ENCODE measurements at regions not wholly inside any gene's neighbourhood (a gene's known extent, or its start where the extent isn't known, plus 50 kb on each side); places are given as distances from the start of the nearest gene placed in this dataset.
A peak's percentile ranks its signal among the peaks of the same experiment; 100 is the strongest.

GRCh38 chr15:95944193-95944592, 386.3 kb upstream of the NR2F2 start:
- DNase-seq, result no peak

GRCh38 chr15:95944661-95945255, 385.7 kb upstream of the NR2F2 start:
- DNase-seq, result no peak

- no peak for DNase-seq
These were observed 384.3 kb upstream of the NR2F2 start for GRCh38 chr15:95946241-95946640.

- DNase-seq, result no peak
These were observed 383.6 kb upstream of the NR2F2 start for GRCh38 chr15:95946926-95947325.

- DNase-seq, result no peak
These were observed 382.1 kb upstream of the NR2F2 start for GRCh38 chr15:95948411-95948810.

GRCh38 chr15:95953032-95953431, 377.5 kb upstream of the NR2F2 start:
- no peak for DNase-seq

GRCh38 chr15:95957861-95958260, 372.6 kb upstream of the NR2F2 start:
- peak; percentile 55 for DNase-seq

- DNase-seq, result no peak
These were observed 372.1 kb upstream of the NR2F2 start for GRCh38 chr15:95958382-95958781.

GRCh38 chr15:95968856-95969255, 361.6 kb upstream of the NR2F2 start:
- DNase-seq, result no peak

- no peak for DNase-seq
These were observed 360.2 kb upstream of the NR2F2 start for GRCh38 chr15:95970326-95970725.

- DNase-seq, result no peak
These were observed 358.4 kb upstream of the NR2F2 start for GRCh38 chr15:95972041-95972553.

- DNase-seq, result no peak
These were observed 357.7 kb upstream of the NR2F2 start for GRCh38 chr15:95972812-95973211.

GRCh38 chr15:95973566-95974256, 356.8 kb upstream of the NR2F2 start:
- no peak for DNase-seq

- DNase-seq, result no peak
These were observed 355.3 kb upstream of the NR2F2 start for GRCh38 chr15:95975212-95975611.

GRCh38 chr15:95979286-95979685, 351.2 kb upstream of the NR2F2 start:
- no peak for DNase-seq

- no peak for DNase-seq
These were observed 349.3 kb upstream of the NR2F2 start for GRCh38 chr15:95981209-95981608.

GRCh38 chr15:95987299-95987698, 343.2 kb upstream of the NR2F2 start:
- DNase-seq, result no peak

- DNase-seq, result no peak
These were observed 342.5 kb upstream of the NR2F2 start for GRCh38 chr15:95987886-95988573.

GRCh38 chr15:95988574-95988887, 342.0 kb upstream of the NR2F2 start:
- no peak for DNase-seq

GRCh38 chr15:95989392-95989791, 341.1 kb upstream of the NR2F2 start:
- no peak for DNase-seq

- DNase-seq, result no peak
These were observed 339.7 kb upstream of the NR2F2 start for GRCh38 chr15:95990833-95991232.

GRCh38 chr15:95994418-95994817, 336.1 kb upstream of the NR2F2 start:
- no peak for DNase-seq

- no peak for DNase-seq
These were observed 334.9 kb upstream of the NR2F2 start for GRCh38 chr15:95995375-95996168.
